ENCODE measurements at regions not wholly inside any gene's neighbourhood (a gene's known extent, or its start where the extent isn't known, plus 50 kb on each side); places are given as distances from the start of the nearest gene placed in this dataset.
A peak's percentile ranks its signal among the peaks of the same experiment; 100 is the strongest.
"Not testable (repeated sequence)": the region's sequence is repeated elsewhere in the genome, so short reads cannot be mapped to it uniquely, and the experiment has no call there.

GRCh38 chr7:79775911-79776310 lies 322.4 kb upstream of the MAGI2 start:
- DNase-seq: no peak

GRCh38 chr7:79774150-79774549 lies 320.7 kb upstream of the MAGI2 start:
- DNase-seq: no peak

GRCh38 chr7:79770970-79771369 lies 317.5 kb upstream of the MAGI2 start:
- no peak for DNase-seq

- DNase-seq: peak; percentile 35
These were observed 316.6 kb upstream of the MAGI2 start for GRCh38 chr7:79770063-79770462.

GRCh38 chr7:79767876-79768560 lies 314.6 kb upstream of the MAGI2 start:
- not testable (repeated sequence) for DNase-seq

- DNase-seq: not testable (repeated sequence)
These were observed 313.7 kb upstream of the MAGI2 start for GRCh38 chr7:79767192-79767591.

- DNase-seq: no peak
These were observed 308.5 kb upstream of the MAGI2 start for GRCh38 chr7:79761876-79762429.

GRCh38 chr7:79750941-79751340 lies 297.5 kb upstream of the MAGI2 start:
- peak; percentile 28 for DNase-seq

GRCh38 chr7:79749856-79750255 lies 296.4 kb upstream of the MAGI2 start:
- no peak for DNase-seq

- DNase-seq: no peak
These were observed 288.2 kb upstream of the MAGI2 start for GRCh38 chr7:79741684-79742083.

- DNase-seq: no peak
These were observed 286.6 kb upstream of the MAGI2 start for GRCh38 chr7:79740076-79740475.

- DNase-seq: not testable (repeated sequence)
These were observed 285.7 kb upstream of the MAGI2 start for GRCh38 chr7:79739036-79739709.

GRCh38 chr7:79736418-79736817 lies 283.0 kb upstream of the MAGI2 start:
- no peak for DNase-seq

- no peak for DNase-seq
These were observed 281.5 kb upstream of the MAGI2 start for GRCh38 chr7:79735012-79735411.

- DNase-seq: no peak
These were observed 280.7 kb upstream of the MAGI2 start for GRCh38 chr7:79734181-79734580.

- no peak for DNase-seq
These were observed 279.1 kb upstream of the MAGI2 start for GRCh38 chr7:79732535-79732934.

- no peak for DNase-seq
These were observed 277.5 kb upstream of the MAGI2 start for GRCh38 chr7:79730971-79731370.

GRCh38 chr7:79723833-79724618 lies 270.6 kb upstream of the MAGI2 start:
- DNase-seq: no peak

GRCh38 chr7:79722217-79722616 lies 268.8 kb upstream of the MAGI2 start:
- no peak for DNase-seq

GRCh38 chr7:79719216-79719615 lies 265.7 kb upstream of the MAGI2 start:
- no peak for DNase-seq

GRCh38 chr7:79716329-79716728 lies 262.9 kb upstream of the MAGI2 start:
- no peak for DNase-seq

- DNase-seq: no peak
These were observed 260.6 kb upstream of the MAGI2 start for GRCh38 chr7:79714081-79714480.

- no peak for DNase-seq
These were observed 259.8 kb upstream of the MAGI2 start for GRCh38 chr7:79713276-79713675.

- no peak for DNase-seq
These were observed 258.2 kb upstream of the MAGI2 start for GRCh38 chr7:79711660-79712059.

Measured in MV-4-11 (cell line).